HG03521 (cell line): ENCODE measurements at regions not wholly inside any gene's neighbourhood (a gene's known extent, or its start where the extent isn't known, plus 50 kb on each side); places are given as distances from the start of the nearest gene placed in this dataset.

ENCODE experiments used
- ATAC-seq: cut with Tn5 transposase; IDR thresholded peaks from one replicate; pipeline ENCODE4 v1.9.1; 2021; ENCODE audit warnings: mild to moderate bottlenecking, moderate library complexity; ENCODE audit not compliant: unreplicated experiment

GRCh38 chr3:107313711-107314110, 63.5 kb upstream of the CCDC54 start:
- ATAC-seq = no peak

- no peak for ATAC-seq
Measured at GRCh38 chr3:107315141-107315540, 62.1 kb upstream of the CCDC54 start.

- peak; percentile 81 for ATAC-seq
Measured at GRCh38 chr3:107323723-107324122, 53.5 kb upstream of the CCDC54 start.

- ATAC-seq = no peak
Measured at GRCh38 chr3:107325446-107325845, 51.8 kb upstream of the CCDC54 start.
